ENCODE measurements at regions not wholly inside any gene's neighbourhood (a gene's known extent, or its start where the extent isn't known, plus 50 kb on each side); places are given as distances from the start of the nearest gene placed in this dataset.

DNA sequence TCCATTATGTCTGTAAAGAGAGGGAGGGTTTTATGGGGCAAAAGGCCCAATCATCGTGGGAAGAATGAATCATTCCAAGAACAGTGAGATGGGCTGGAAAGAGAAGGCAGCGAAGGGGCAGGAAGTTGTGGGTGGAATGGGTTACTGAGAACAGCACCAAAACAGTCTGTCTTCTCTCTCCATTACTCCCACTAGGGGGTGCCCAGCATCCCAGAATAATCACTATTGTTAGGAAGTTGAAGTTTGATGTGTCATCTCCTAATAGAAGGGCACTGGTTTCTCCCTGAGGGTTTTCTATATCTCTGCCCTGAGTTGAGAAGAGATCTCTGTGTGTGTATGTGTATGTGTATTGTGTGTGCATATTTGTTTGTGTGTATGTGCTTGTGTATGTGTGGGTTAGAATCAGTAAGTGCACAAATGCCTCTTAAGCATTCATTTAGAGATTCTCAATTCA, 76.6 kb upstream of the MAP4K3 start:
- peak; percentile 22 to 74 for DNase-seq (ENCODE audit: low read depth in 1 of 2, low spot score in 1 of 2)

DNA sequence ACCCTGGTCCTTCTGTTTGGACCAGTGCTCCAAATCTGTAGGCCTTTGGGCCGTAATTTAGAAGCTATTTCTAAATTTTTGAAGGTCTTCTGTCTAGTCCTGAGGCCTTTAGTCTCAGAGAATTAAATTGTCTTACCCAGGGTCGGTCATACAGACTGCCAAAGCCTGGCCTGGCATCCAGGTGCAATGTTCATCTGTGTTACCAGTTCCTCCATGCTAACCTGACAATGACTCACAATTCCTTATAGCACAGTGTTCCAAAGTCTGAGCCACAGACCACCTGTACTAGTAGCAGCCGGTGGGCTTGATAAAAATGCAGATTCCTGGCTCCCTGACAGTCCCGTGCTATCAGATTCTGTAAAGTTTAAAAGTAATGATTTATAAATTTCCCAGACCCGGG, 77.7 kb upstream of the MAP4K3 start:
- no peak for DNase-seq (ENCODE audit: low read depth in 1 of 2, low spot score in 1 of 2)

DNA sequence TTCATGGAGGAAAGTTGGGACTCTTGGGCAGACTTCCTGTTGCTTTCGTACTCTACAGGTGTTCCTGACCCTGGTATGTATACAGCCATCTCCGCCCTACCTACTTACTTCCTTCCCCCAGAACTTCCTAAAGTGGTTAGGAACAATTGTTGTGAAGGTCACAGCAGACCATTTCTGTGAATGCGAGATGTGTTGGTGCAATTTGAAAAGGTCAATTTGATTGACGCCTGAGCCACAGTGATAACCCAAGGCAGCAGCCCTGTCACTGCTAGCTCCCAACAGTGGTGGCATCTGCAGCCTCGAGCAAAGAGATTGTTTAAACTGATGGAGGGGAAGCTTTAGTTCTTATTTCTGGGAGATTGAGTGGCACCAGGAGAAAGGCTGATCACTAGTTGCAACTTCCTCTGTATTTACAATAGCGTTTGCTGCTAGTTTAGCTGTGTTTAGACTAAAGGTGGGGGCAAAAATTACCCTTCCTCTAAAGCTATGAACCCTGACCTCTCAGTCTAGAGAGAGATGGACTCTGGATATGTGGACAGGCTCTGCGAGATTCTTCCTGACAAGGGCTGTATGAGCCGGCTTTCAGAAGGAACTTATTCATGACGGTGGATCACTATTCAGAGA, 78.3 kb upstream of the MAP4K3 start:
- no peak for DNase-seq (ENCODE audit: low read depth in 1 of 2, low spot score in 1 of 2)

DNA sequence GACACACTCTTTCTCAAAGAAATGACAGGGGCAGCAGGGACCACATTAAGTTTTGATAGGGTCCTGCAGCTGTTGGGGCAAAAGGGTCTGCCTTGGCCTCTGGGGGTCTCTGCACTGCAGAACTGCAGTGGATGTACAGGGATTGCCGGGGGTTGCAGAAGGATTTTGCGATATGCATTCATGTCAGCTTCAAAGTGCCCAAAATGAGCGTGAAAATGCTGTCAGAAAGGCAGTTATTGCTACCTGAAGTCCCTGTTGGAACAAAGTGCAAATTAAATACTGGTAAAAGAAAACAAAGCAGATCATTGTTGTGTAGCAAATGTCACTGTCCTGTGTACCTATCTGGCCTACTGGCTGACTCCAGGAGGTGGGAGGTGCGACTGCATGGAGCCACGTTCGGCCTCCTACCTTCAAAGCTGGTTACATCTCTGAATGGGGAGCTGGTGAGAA, 78.8 kb upstream of the MAP4K3 start:
- no peak for DNase-seq (ENCODE audit: low read depth in 1 of 2, low spot score in 1 of 2)

DNA sequence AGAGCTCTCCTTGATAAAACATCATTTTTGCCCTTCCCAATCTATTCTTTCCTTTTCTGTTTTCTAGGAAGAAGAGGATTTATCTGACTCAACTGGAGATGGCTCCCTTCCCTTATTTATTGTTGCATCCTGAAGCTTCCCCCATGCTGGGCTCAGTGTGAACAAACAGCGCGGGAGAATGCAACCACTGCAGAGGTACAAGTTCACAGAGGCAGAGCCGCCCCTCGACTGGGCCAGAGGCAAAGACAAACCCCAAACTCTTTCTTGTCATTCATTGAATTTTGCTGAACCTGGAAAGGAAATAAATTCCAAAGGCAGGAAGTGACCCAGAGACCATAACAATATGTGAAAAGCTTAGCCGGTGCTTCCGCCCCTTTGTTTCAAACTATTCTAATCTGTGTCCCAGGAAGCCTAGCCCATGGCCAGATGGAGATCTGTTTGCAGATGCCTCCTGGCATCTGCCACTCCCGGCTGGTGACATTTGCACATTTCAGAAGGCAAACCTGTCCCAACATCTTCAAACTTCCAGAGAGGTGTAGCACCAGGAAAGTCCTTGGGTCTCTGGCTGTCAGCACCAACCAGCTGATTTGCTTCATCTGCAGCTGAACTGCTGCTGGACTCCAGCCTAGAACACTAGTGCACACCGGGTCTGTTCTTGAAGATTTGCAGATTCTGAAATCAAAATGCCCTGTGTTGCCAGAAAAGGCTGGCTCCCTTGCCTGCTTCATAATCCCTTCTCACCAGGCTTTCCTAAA, 79.4 kb upstream of the MAP4K3 start:
- DNase-seq (ENCODE audit: low read depth in 1 of 2, low spot score in 1 of 2), result no peak

DNA sequence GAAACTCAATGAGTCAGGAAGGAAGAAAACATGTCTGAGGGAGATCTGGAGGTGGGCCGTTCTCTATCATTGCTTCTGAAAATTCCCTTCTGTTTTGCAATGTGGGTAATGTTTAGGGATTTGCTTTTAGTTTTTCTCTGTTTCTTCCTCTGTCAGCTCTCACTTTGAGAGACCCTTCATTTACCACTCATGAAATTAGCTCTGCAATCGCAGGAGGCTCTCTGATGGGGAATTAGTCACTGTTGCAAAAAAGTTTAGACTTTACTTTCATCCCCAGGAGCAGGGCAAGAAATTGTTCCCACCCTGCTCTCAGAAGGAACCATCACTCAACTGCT, 80.0 kb upstream of the MAP4K3 start:
- DNase-seq (ENCODE audit: low read depth in 1 of 2, low spot score in 1 of 2), result no peak

DNA sequence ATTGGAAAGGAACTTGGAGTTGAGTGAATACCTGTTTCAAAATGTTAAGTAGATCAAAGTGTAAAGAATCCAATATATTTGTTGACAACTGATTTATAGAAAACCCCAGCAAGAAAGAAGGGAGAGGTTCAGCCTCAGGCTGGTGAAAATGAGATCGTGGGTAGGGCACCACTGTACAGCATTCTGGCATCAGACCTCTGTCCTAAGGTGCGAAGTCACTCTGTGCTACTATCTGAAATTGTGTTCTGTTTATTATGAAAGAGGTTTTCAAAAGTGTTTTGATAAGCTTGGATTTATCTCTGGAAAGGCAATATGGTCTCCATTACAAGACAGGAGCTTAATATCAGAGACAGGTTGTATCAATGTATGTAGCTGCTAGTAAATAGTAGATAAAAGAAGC, 80.5 kb upstream of the MAP4K3 start:
- DNase-seq (ENCODE audit: low read depth in 1 of 2, low spot score in 1 of 2), result no peak

DNA sequence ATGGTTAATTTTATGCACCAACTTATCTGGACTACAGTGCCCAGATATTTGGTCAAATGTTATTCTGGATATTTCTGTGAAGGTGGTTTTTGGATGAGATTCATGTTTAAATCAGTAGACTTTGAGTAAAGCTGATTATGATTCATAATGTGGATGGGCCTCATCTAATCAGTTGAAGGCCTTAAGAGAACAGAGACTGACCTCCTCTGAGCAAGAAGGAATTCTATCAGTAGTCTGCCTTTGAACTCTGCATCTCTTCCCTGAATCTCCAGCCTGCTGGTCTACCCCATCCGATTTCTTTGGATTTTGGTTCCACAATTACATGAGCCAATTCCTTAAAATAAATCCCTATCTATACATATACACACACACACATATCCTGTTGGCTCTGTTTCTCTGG, 82.8 kb upstream of the MAP4K3 start:
- DNase-seq (ENCODE audit: low read depth in 1 of 2, low spot score in 1 of 2), result no peak

DNA sequence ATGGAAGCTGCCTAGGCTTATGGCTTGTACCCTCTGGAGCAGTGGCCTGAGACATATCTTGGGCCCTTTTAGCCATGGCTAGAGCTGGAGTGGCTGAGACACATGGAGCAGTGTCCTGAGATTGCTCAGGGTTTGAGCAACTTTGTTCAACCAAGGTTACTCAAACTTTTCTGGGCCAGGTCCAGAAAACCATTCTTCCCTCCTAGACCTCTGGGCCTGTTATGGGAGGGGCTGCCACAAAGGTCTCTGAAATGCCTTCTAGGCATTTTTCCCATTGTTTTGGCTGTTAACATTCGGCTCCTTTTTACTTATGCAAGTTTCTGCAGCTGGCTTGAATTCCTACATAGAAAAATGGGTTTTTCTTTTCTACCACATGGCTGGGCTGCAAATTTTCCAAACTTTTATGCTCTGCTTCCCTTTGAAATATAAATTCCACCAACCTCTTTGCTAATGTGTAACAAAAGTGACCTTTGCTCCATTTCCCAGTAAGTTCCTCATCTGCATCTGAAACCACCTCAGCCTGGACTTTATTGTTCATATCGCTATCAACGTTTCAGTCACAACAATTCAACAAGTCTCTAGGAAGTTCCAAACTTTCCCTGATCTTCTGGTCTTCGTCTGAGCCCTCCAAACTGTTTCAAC, 84.9 kb upstream of the MAP4K3 start:
- no peak for DNase-seq (ENCODE audit: low read depth in 1 of 2, low spot score in 1 of 2)

DNA sequence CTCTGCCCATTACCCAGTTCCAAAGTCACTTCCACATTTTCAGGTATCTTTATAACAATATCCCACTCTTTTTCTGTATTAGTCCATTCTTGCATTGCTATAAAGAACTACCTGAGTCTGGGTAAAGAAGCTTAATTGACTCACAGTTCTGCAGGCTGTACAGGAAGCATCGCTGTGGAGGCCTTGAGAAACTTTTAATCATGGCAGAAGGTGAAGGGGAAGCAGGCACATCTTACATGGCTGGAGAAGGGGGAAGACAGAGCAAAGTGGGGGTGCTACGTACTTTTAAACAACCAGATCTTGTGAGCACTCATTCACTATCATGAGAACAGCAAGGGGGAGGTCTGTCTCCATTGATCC, 85.4 kb upstream of the MAP4K3 start:
- DNase-seq (ENCODE audit: low read depth in 1 of 2, low spot score in 1 of 2), result no peak

DNA sequence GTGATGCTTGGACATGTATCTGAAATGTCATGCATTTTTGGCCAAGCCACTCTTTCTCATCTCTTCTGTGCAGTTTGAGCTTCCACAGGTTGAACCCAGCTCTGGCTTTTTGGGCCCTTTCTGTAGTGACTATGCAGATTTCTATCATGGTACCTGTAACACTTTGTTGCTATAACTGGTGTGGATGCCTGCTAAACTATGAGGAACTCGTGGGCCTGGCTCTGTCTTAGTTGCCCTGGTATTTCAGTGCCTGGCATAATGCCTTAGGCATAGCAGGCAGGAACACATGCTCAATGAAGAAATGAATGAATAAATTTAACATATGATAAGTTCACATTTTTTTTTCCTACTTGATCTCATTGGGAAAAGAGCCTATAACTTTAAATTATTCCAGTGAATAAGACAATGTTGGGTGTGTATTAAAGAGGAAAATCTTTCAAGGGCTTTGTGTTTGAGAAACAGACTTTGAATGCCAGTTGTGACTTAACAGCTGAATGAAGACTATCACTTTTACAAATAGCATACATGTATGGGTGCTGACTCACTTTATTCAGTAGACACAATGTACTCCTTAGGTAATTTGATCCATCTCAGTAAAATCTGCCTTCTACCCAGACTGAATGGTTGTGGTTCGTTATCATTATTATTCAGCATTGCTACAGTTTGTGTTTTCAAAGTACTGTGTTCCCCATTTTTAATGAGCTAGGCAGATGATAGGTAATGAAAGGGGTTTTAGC, 86.4 kb upstream of the MAP4K3 start:
- DNase-seq (ENCODE audit: low read depth in 1 of 2, low spot score in 1 of 2), result no peak

DNA sequence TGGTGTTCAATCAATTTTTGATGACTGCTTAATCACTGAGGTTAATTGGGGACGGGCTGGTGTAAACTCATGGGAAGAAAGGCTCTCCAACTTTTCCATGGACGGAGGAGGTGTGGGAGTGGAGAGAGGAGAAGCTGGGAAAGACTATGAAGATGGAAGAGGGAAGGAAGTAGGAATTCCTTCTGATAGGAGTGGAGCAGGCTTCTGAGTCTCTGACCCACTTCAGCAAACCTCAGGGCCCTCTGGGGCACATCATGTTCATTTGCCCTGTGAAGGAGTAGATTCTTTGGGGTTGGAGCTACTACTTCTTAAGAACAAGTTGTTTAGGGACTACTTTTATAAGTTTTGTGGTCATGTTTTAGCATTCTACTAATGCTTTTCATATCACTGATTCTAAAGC, 87.0 kb upstream of the MAP4K3 start:
- no peak for DNase-seq (ENCODE audit: low read depth in 1 of 2, low spot score in 1 of 2)

DNA sequence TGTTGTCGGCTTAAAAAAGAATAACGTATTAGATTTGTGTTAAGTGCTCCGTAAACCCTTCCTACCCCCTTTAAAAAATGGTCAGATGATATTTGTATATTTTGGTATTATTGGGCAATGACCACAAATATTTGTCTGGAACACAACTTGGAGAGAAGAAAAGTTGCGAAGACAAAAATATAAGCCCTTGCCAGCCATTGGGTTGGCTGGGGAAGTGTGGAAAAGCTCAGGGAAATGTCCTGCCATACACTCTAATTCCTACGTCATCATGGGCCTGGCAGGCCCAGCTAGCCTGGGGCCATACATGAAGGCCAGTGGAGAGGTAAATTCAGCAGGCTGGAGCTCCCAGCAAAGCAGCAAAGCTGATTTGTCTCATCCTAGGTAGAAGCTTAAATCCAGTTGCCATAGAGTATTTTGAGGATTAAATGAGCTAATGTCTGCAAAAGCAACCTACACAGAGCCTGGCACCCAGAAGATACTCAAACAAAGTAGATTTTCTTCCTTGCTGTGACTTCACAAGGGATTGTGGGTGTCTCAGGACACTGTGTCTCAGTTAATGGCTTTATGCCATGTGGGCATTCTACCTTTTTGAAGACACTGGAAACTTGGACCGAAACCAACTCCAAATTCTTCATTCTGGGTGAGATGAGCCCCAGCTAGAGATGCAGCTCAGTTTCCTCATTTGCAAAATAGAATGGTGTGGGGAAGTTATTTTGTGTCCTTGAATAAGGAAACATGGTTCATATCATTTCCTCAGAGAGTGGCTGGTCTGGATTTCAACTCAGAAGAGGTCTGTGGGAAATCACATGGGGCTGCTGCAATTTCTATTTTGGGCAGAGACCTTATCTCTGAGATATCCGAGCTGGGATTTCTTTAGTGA, 87.9 kb upstream of the MAP4K3 start:
- no peak for DNase-seq (ENCODE audit: low read depth in 1 of 2, low spot score in 1 of 2)

DNA sequence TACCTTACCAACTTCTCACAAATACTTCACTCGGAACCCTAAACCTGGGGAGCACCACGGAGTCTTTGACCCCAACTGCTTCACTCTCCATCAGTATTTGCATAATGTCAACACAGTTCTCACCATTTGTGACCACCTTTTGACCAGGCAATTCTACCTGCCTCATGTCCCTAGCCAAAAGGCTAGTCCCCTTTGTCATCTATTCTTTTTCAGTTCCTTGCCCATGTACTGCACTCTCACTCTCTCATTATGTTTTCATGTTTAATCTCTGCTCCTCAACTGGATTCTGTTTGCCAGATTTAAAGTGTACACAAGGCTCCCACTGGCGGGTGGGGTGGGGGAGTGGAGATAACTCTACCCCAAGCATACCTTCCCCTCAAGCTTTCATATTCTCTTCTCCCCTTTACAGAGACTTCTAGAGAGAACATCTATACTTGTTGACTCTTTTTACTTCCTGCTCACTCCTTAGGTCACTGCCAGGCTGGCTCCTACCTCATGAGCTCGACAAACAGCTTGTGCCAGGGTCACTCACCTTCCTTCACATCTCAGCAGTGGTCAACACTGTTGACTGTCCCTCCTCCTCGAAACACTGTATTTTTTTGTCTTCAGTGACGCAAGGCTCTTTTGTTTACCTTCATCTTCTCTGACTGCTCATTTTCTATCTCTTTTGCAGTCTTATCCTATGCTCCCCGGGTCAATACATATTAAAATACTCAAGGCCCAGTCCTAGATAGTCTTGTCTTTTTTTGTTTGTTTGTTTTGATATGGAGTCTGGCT, 88.7 kb upstream of the MAP4K3 start:
- no peak for DNase-seq (ENCODE audit: low read depth in 1 of 2, low spot score in 1 of 2)

DNA sequence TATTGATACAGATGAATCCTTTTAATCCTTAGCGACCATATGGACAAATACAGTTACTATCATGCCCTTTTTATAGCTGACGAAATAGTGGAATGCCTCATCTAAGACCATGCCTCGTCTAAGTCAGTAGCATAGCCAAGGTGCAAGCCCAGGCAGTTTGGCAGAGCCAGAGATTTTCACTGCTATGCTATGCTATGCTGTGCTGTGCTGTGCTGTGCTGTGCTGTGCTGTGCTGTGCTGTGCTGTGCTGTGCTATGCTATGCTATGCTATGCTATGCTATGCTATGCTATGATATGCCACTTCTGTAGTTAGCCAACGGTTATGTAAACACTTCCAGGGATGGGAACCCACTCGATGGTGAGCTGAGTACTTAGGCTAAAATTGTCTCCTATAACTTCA, 91.6 kb upstream of the MAP4K3 start:
- DNase-seq (ENCODE audit: low read depth in 1 of 2, low spot score in 1 of 2), result no peak

DNA sequence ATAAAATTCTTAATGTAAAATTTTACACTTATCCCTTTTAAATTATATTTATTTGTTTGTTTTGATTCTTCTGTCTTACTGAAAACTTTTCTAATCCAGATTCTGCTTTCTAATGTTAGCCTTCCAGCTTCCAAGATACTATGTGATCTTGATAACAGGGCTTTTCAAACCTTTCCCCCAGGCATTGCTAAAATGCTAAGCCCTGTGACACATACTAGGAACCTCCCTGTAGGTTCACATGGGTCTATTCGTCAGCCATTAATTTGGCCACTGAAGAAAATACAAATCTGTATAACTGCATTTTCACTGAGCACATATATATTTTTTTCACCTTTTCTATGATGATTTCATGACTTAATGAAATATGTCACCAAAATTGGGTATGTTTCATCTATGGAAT, 92.8 kb upstream of the MAP4K3 start:
- DNase-seq (ENCODE audit: low read depth in 1 of 2, low spot score in 1 of 2), result no peak

DNA sequence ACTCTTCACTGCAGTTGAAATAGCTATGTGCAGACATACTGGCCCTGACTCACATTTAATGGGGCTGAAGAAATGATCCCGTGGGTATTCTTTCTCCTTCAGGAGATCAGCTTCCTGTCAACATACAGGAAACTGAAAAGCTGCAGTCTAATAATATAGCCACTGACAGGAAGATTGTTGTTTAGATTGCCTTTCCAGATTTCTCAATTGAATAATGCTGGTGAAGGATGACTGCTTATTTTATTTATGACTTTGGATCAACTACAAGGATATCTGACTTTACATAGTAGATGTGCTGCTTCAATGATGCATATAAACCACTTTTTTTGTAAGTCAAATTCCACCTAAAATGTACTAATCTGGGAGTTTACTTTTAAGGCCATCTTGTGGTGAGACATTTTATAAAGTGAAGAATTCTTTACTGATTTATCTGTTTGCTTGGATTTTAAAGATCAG, 93.4 kb upstream of the MAP4K3 start:
- DNase-seq (ENCODE audit: low read depth in 1 of 2, low spot score in 1 of 2), result no peak

DNA sequence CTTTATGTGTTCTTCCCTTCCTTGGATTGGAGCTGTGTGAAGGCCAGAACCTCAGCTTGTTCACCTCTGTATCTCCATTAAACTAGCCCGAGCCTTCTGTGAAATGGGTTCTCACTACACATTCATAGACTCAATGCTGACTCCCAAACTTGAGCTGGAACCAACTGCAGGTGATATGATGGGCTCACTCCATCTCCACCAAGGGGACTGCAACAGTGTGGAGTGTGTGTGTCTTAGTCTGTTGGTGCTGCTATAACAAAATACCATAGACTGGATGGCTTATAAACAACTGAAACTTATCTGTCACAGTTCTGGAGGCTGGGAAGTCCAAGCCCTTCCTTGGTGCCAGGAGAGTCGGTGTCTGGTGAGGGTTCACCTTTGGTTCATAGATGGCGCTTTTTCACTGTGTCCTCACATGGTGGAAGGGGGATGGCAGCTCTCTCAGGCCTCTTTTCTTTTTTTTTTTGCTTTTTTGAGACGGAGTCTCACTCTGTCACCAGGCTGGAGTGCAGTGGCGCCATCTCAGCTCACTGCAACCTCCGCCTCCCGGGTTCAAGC, 94.2 kb upstream of the MAP4K3 start:
- DNase-seq (ENCODE audit: low read depth in 1 of 2, low spot score in 1 of 2), result no peak

DNA sequence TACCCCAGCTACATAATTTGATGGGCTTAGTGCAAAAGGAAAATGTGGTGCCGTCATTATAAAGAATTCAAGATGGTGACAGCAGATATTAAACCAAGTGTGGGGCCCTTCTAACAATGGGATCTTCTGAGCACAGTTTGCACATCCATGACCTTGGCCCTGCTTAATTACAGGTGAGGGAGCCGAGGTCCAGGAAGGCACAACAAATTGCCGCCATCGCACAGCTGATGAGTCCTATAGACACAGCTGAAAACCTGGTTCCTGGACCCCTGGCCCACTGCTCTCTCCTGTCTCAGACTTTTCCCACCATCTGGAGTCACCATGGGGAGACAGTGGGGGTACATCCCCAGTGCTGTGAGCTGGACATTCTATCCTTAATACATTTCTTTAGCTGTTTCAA, 95.8 kb upstream of the MAP4K3 start:
- no peak for DNase-seq (ENCODE audit: low read depth in 1 of 2, low spot score in 1 of 2)
